ENCODE measurements at regions not wholly inside any gene's neighbourhood (a gene's known extent, or its start where the extent isn't known, plus 50 kb on each side); places are given as distances from the start of the nearest gene placed in this dataset.

- no peak overlapping the region for H3K4me3 ChIP-seq (replicated peaks; ENCODE audit: low read depth, low read length)
- no peak for TF ChIP-seq CTCF (IDR thresholded peaks at IDR 0.05; ENCODE audit: low read depth, low read length, missing control alignments)
- DNase-seq (ENCODE audit: extremely low read depth, low read depth): no peak
Observed at GRCh38 chr4:104169437-104169836, 325.3 kb downstream of the CXXC4 start.

GRCh38 chr4:104166749-104167148 lies 327.9 kb downstream of the CXXC4 start:
- no peak for TF ChIP-seq CTCF (IDR thresholded peaks at IDR 0.05; ENCODE audit: low read depth, low read length, missing control alignments)
- no peak overlapping the region for H3K4me3 ChIP-seq (replicated peaks; ENCODE audit: low read depth, low read length)
- no peak for DNase-seq (ENCODE audit: extremely low read depth, low read depth)

GRCh38 chr4:104163820-104164219 lies 330.9 kb downstream of the CXXC4 start:
- no peak for TF ChIP-seq CTCF (IDR thresholded peaks at IDR 0.05; ENCODE audit: low read depth, low read length, missing control alignments)

GRCh38 chr4:104146048-104146447 lies 348.6 kb downstream of the CXXC4 start:
- no peak overlapping the region for H3K4me3 ChIP-seq (replicated peaks; ENCODE audit: low read depth, low read length)
- no peak for DNase-seq (ENCODE audit: extremely low read depth, low read depth)
- TF ChIP-seq CTCF (IDR thresholded peaks at IDR 0.05; ENCODE audit: low read depth, low read length, missing control alignments): no peak

More at GRCh38 chr4:104163820-104164219, 330.9 kb downstream of the CXXC4 start:
- DNase-seq (ENCODE audit: extremely low read depth, low read depth): no peak
- H3K4me3 ChIP-seq (replicated peaks; ENCODE audit: low read depth, low read length): no peak overlapping the region

- TF ChIP-seq CTCF (IDR thresholded peaks at IDR 0.05; ENCODE audit: low read depth, low read length, missing control alignments): no peak
- DNase-seq (ENCODE audit: extremely low read depth, low read depth): no peak
- no peak overlapping the region for H3K4me3 ChIP-seq (replicated peaks; ENCODE audit: low read depth, low read length)
Observed at GRCh38 chr4:104138116-104138515, 356.6 kb downstream of the CXXC4 start.

GRCh38 chr4:104129243-104129642 lies 365.5 kb downstream of the CXXC4 start:
- no peak overlapping the region for H3K4me3 ChIP-seq (replicated peaks; ENCODE audit: low read depth, low read length)
- no peak for TF ChIP-seq CTCF (IDR thresholded peaks at IDR 0.05; ENCODE audit: low read depth, low read length, missing control alignments)
- DNase-seq (ENCODE audit: extremely low read depth, low read depth): no peak

- no peak overlapping the region for H3K4me3 ChIP-seq (replicated peaks; ENCODE audit: low read depth, low read length)
- no peak for DNase-seq (ENCODE audit: extremely low read depth, low read depth)
- no peak for TF ChIP-seq CTCF (IDR thresholded peaks at IDR 0.05; ENCODE audit: low read depth, low read length, missing control alignments)
Observed at GRCh38 chr4:104128850-104129213, 365.9 kb downstream of the CXXC4 start.

Data from HFF-Myc (cell line).